EH (cell line): ENCODE measurements at regions not wholly inside any gene's neighbourhood (a gene's known extent, or its start where the extent isn't known, plus 50 kb on each side); places are given as distances from the start of the nearest gene placed in this dataset.
A peak's percentile ranks its signal among the peaks of the same experiment; 100 is the strongest.

ENCODE experiments used
- DNase-seq: peaks from one replicate; pipeline ENCODE4 v3.0.0-alpha.2; 2015; ENCODE audit warnings: low read depth

DNA sequence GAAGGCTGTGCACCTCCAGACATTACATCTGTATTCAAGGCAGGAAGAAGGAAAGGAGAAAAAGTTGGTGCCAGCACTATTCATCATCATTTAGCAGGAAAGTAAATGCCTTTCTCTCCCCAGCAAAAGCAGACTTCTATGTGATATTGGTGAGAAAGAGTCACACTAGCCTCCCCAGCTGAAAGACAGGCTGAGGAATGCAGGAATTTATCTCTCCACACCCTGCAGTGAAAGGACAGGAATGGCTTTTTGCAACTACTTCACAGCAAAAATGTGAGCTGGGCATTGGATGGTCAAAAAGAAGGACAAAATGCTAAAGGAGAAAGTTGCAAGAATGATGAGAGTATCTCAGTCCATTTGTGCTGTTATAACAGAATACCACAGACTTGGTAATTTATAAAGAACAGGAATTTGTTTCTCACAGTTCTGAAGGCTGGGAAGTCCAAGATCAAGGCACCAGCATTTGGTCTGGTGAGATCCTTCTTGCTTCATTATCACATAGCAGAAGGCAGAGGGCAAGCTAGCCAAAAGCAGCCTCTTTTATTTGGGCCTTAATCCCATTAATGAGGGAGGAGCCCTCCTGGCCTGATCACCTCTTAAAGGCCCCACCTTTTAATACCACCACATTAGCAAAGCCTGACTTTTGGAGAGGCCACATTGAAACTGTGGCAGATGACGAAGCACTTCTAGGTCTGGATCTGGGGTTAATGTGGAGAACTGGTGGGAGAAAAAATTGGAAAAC is 388.1 kb upstream of the SLC14A2 start:
- peak; percentile 70 for DNase-seq

DNA sequence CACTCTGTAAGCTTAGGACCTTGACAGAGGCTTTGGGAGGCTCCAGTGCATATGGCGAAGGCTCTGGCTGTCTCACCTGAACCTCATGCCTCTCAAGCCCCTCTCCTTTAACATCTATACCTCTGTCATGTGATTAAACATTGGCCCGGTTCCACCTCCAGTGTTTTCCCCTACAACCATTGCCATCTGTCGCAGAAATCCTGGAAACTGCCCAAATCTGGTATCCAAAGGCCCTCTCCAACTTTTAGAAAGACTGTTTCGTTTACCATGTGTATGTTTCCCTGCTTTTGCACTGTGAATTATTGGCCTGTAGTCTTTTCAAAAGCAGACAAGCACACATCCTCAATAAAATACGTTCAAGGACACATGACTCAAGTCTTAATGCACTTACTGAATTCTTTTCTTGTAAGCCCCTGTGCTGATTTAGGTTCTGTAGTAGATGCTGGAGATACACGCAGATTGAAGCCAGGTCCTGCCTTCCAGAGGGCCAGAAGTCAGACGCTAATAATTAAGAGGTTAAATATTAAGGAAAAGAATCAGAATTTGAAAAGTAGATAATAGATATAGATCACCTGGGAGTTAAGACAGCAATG is 386.4 kb upstream of the SLC14A2 start:
- no peak for DNase-seq

DNA sequence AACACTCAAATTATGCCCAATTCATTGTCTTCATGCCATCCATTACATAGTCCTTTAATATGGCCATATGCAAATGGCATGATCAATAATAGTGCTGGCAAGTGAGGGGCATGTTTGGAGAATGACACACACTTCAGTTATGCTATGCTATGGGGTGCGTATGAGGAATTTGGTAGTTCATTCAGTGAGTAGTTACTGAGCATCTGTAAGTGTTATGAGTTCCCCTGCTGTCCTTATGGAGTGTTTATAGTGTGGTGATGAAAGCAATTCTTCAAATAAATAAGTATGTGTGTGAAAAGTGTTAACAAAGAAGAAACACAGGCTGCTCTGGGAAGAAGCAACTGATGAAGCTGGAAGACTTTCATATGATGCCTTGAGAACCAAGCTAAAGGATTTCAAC is 383.7 kb upstream of the SLC14A2 start:
- peak; percentile 58 for DNase-seq

DNA sequence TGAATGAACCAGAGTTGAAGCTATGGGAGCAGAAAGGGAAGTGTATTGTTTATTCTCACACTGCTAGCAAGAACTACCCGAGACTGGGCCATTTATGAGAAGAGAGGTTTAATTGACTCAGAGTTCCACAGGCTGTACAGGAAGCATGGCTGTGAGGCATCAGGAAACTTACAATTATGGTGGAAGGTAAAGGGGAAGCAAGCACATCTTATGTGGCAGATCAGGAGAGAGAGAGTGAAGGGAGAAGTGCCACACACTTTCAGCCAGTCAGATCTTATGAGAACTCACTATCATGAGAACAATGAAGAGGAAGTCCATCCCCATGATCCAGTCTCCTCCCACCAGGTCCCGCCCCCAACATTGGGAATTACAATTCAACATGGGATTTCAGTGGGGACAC is 383.2 kb upstream of the SLC14A2 start:
- no peak for DNase-seq

DNA sequence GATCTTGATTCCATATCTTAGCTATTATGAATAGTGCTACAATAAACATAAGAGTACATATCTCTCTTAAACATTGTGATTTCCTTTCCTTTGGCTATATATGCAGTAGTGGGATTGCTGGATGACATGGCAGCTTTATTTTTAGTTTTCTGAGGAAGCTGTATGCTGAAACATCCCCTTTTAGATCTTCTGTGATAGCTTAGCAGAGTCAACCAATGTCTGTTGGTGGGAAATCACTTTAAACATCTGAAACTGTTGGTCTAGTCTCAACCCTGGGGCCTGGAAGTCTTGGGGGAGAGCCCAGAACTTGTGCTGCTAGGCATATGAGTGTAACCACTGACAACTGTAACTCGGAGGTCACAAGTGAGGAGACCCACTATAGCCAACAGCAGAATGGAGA is 378.6 kb upstream of the SLC14A2 start:
- peak; percentile 49 for DNase-seq

DNA sequence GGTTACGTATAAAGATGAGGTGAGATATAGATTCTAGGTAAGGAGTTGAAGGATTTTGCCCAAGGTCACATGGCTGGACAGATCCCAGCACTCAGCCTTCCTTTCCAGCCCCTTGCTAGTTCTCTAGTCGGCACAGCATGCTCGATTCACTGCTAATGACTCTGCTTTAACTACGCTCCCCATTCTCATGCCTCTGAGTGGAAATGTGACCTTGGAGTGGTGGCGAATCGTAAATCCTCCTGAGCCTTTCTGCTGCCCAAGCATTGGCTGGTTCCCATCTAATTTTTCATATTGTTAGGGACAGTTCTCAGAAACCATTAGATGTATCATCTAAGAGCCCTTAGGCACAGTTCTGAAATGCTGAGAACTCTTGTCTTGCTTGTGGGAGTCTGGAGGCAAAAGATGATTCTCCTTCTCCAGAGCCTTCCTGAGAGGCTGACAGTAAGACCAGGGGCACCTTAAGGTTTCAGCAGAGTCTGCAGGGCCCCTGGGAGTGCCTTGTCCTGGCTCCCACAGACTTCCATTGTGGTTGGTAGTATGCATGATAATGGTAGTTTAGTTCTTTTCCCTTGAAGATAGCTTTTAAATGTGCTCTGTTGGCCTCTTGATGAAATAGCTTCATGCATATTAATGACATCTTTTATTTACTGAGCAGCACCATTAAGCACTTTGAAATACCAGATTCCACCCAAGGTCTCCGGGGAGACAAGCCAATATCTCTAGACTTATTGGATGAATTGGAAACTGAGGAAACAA is 377.8 kb upstream of the SLC14A2 start:
- no peak for DNase-seq

DNA sequence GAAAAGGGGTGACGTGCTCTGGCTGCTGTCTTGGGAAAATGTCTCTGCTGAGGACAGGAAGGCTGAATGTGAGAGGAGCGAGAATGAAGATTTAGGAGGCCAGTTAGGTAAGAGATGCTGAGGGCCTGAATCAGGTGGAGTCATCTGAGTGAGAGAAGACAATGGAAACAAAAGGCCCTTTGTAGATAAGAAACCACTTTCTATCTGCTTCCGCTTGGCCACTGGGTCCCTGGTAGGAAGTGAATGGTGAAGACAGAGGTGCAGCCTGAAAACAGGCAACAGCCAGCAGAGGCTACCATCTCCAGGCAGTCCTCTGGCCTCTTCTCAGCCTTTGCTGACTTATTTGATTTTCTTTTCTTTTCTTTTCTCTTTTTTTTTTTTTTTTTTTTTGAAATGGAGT is 374.0 kb upstream of the SLC14A2 start:
- no peak for DNase-seq

DNA sequence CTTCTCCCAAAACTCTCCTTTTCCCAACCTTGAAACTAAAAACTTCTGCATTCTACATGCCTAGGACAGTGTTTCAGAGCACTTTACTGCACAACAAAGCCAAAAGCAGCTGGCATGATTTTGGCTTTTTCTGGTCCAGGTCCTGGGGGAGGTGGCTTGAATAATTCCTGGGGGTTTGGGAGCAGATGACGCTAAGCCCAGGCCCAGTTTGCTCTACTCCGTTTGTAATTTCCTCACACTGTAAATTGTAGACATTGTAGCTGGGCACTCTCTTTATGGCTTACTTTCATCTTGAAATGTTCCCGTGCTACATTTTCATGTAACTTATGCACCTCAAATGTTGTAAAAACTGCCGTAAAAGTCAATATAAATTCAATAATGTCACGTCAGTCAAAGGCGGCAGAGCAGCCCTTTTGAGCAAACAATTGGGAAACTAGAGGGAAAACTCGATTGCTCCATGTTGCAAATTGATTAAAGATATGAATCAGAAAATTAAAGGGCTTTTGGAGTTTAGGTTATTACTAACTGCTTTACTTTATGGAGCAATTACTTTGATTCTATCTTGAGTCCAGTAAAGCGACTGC is 373.2 kb upstream of the SLC14A2 start:
- no peak for DNase-seq

DNA sequence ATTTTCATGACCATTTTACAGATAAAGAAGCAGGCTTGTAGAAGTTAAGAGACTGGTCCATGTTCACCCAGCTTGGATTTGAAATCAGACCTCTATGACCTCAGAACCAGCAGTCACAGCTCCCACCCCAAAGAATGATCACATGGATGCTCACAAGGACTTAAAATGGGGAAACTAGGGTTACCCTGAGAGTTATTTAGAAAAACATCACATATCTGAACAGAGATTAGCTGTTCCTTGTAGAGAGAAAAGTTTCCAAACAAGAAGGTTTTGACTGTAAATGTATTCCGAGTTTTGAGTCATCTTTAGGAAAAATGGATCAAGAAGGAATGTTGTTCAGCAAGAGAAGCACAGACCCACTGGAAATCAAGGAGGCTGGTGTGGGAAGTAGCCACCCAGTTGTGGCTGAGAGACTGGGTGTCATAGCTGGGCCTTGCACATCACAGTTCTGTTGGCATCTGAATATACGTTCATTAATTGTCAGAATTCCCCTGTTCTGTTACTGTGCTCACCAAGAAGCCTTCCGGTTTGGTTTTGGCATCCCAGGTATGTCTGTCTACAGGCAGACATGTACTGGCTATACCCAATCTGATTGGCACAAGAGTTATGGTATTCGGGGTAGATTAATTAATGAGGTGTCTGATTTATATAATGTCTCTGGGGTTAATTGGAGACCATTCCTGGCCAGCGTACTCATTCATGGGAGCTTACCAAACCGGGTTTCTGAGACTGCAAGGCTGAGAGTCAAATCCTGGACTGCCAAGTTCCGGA is 371.8 kb upstream of the SLC14A2 start:
- DNase-seq: peak; percentile 79

DNA sequence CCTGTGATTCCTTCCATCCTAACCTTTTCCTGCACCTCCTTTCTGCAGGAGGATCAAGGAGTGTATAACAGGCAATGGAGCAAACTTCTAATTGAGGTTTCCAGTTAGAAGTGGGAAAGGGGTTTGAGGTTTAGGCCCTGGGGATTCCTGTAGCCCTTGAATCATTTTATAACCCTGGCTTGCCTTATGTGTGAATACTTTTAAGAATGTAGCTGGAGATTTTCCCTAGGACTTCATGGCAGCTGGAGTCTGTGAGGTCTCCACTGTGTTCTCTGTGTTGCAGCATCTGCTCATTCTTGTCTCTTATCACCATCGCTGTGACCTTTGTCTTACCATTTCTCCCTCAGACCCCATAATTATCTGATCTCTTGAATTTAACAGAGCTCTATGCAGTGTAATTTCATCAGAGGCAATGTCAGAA is 370.2 kb upstream of the SLC14A2 start:
- peak; percentile 61 for DNase-seq

DNA sequence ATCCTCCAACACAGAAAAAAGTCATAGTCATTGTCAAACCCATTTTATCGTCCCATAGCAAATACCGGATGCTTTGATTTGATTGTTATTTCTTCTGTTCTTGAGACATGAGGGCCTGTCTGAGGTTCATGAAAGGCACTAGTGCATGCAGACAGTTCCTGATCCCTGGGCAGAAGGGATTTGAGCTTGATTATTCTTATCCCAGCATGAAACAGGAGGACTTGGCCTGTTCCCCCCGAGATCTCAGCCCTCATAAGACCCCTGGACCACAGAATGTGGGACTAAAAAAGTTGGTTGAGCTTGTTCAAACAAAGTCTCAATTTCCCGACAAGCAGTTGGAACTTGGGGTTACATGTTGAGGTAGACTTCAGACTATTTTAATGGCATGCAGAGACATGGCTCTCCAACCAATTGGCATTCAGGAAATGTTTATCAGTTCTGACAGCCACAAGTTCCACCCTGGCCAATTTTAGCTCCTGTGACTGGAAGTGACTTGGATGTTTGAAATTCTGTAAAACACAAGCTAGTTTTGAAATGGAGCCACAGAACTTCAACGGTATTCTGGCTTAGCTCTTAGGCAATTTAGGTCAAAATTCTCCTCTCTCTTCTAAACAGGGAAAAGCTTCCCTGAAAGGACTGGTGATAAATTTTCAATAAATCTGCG is 366.9 kb upstream of the SLC14A2 start:
- peak; percentile 96 for DNase-seq

DNA sequence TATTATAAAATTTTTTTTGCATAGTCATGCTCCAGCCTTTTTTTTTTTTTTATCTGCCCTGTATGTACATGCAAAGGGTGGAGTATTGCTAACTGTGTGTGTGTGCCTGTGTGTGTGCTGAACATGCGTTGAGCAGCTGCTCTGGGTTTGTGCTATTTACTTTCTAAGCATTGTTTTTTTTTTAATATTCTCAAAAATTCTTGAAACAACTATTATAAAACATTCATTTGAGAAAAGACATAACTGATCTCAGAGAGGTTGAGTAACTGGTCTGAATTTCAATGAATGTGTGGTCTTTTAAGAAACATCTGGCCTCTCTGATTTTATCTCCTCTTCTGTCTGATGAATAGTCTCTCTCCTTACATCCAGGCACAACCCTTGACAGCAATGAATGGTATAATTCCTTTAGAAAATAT is 366.0 kb upstream of the SLC14A2 start:
- peak; percentile 74 for DNase-seq

DNA sequence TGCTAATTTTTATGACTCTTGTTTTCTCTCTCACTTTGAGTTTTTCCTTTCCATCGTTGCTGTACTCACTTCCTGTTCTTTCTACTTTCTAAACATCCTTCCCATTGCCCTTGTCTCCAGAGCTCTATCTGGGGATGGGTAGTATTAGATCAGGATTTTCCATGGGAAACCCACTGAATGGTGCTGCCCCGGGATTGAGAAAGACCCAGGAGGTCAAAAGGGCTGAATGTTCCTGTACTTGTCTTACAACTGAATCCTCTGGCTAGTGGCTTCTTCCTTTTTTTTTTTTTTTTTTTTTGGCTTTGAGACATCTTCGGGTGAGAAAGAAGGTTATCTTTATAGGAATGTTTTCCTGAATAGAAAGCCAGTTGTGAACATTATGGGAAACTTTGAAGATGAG is 364.8 kb upstream of the SLC14A2 start:
- DNase-seq: peak; percentile 67

DNA sequence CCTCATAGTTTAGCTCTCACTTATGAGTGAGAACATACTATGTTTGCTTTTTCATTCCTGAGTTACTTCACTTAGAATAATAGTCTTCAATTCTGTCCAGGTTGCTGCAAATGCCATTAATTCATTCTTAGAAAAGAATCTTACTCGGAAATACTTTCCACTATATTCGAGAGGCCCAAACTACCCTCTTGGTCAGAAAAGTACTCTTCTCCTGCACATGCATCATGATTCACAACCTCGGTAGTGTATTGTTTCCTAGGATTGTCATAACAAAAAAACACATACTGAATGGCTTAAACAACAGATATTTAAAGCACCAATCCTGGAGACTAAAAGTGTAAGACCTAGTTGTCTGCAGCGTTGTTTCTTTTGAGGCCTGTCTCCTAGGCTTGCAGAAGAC is 364.0 kb upstream of the SLC14A2 start:
- peak; percentile 30 for DNase-seq

DNA sequence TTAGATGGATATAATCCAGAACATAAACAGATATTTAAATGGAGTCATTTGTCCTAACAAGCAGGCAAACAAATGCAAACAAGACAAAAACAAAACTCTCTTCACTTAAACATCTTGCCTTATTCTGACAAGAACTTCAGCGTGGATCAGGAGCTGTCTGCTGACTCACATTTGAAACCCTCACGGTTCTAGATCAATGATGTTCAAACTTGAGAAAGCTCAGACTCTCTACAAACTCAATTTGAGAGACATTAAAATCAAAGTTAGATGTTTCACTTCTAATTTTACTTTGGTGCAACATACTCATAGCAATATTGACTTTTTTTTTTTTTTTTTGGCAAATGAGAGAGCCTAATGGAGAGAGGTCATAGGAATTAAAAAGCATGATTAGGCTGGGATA is 362.8 kb upstream of the SLC14A2 start:
- DNase-seq: no peak

DNA sequence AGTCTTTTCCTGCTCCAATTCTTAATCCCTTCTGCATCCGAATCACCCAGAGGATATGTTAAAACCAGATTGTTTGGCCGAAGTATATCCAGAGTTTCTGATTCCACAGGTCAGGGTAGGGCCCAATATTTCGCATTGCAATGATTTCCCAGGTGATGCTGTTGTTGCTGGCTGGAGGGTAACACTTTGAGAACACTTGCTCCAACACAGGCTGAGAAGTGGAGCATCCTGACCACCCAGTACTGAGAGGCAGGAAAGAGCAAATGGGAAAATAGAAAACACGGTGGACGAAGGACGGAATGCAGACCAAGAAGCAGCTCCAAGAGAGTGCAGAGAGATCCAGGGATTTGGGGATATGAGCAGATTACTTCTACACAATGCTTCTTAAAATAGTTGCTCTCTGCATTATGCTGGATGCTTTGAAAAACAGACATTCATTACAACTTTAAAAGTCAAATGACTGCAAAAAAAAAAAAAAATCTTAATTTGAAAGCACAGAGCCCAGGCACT is 362.2 kb upstream of the SLC14A2 start:
- no peak for DNase-seq

DNA sequence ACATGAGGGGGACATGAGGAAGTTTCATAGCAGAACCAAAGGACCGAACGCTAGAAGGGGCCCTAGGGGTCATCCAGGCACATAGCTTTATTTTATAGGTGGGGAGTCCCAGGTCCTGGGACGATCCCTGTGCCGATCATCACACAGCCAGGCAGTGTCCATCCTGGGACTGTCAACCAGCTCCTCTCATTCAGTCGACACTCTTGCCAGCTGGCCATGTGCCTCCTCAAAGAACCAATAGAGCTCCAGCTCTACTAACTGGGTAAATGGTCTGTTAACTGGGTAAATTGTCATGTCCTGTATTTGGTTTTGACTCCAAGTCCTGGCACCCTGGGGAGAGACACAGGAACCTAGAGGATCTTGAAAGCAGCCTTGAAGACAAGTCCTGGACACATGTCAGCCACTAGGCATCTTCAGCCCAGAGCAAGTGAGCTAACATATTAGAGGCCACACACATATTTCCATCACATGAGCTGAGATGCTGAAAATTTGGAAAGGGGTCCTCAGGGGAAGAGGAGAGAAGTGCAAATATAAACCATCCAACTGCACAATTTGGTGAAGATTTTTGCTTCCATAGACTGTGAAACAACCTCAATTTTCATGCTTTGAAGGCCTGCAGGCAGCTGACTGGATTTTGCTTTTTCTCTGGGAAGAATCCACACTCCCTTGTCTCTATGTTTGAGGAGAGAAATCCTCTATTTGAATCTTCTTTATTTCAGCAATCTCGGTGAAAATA is 361.1 kb upstream of the SLC14A2 start:
- no peak for DNase-seq

DNA sequence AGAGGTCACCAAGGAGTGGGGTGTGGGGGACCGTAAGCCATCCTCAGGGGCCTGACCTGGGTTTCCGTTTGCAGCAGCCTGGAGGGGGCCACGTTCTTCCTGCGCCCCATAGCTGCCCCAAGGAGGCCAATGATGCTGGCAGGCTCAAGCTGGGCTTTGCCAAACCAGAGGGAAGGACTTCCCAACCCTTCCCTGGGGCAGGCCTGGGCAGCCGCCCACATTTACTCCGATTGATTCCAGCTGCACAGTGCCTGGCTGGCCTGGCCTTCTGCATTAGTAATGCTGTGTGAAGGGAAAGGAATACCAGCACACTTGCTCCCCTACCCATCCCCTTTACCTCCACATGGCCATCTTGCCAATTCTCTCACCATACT is 360.6 kb upstream of the SLC14A2 start:
- peak; percentile 67 for DNase-seq

DNA sequence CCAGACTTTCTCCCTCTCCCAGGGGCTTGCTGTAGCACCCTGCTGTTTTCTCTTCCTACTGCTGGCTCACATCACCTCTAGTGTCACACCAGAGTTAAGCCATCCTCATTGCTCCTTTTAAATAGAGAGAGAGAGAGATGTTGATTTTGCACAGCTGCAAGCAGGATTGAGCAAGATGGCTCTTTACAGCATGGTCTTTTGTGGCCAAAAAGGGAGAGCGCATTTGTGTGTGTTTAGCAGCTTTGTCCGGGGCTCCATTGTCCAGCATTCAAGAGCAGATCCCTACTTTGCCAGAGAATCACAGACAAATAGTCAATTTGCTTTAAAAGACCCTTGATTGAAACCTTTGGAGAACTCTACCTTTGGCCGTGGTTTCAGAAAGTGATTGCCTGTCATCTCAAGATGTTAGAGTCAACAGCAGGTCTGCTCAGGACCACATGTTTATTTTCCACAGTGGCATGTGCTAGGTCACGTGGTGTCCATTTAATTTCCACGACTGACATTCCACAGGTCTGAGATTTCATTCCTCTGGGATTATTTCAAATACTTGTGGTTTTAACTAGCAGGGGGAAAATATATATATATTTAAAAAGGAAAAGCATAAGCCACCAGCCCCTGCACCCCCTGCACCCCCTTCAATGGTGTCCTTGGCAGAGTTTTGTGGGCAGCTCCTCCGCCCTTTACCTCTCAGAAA is 359.9 kb upstream of the SLC14A2 start:
- peak; percentile 94 for DNase-seq

DNA sequence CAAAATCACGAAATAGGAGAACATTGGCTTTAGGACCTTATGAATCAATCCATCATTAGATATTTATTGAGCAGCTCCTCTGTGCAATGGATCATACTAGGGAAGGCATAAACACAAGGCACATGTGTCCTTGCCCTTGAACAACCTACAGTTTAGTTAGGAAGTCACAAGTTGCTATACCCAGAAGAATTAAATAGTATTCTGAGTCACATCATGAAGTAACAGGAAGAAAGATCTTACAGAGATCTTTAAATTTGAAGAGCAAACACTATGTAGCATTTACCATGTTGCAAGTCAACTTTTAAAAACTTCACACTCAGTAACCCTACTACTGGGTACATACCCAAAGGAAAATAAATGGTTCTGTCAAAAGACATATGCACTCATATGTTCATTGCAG is 355.2 kb upstream of the SLC14A2 start:
- no peak for DNase-seq
